GM19328 (cell line): ENCODE measurements at regions not wholly inside any gene's neighbourhood (a gene's known extent, or its start where the extent isn't known, plus 50 kb on each side); places are given as distances from the start of the nearest gene placed in this dataset.
A peak's percentile ranks its signal among the peaks of the same experiment; 100 is the strongest.

Source experiments
- ATAC-seq: cut with Tn5 transposase; IDR thresholded peaks from one replicate; pipeline ENCODE4 v1.9.1; 2021; ENCODE audit warnings: mild to moderate bottlenecking, moderate library complexity; ENCODE audit not compliant: unreplicated experiment

GRCh38 chr2:9738062-9738461, 105.2 kb upstream of the TAF1B start:
- ATAC-seq = no peak

DNA sequence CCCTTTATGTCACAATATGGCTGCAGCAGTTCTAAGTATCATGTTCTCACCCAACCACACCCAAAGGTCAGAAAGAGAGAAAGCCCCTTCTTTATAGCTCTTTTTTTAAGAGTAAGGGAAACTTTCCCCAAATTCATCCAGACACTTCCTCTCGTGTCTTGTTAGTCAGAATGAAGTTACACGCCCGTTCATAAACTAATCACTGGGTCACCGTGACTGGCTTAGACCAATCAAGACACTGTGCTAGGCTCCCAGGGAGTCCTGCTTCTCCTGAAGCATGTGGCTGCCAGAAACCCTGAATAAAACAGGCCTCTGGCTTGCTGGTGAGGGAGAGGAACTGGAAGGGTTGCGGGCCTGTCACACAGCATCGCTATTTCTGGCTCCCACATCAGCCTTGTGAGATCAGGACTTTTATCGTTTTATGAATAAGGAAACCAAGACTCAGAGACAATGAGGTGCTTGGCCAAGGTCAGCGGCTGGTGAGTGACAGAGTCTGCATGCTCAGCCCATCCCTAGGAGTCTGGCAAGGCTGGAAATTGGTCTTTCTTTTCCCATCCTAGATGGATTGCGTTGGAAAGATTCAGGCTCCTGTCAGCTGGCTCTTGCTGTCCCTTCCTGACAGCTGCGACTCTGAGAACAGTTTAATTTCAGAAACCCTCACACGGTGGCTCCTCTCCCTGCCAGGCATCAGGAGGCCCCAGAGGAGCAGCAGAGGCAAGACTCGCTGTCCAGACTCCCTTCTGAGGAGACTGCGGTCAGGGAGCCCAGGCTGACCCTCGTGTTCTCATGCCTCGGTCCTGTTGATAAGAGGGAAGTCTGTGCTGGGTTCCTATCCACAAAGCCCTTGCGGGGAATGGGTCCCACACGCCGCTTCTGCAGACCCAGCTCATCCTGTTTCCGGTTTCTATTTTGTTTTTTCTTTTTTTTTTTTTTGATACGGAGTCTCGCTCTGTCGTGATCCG, 104.5 kb upstream of the TAF1B start:
- ATAC-seq = no peak

GRCh38 chr2:9739531-9739964, 103.7 kb upstream of the TAF1B start:
- ATAC-seq = no peak

DNA sequence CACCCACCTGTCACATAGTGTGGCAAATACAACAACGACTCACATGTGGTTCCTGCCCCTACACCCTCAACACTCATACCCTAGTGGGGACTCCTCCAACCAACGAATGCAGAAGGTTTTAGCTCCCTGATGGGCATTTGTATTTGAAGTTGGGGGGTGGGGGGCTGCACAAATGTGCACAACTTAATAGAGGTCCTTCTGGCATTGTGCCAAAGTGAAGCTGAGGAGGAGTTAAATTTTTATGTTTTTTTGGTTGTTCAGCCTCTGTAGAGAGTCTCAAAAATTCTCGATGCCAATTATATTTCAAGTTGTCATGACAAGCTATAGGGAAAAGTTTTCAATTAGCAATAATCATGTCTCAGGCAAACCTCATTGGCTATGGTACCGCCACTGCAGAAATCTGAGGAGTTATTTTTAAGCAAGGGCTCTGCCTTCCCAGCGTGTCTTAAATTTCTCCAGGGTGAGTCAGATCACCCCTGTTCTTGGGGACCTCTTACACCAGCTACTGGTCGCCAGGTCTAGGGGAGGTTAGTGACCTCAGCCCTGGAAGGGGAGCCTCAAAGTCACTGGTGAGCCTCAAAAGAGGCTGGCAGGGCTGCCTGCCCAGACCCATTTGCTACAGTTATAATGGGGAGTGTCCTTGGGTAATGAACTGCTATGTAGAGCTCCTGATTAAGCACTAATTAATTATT, 102.7 kb upstream of the TAF1B start:
- no peak for ATAC-seq

GRCh38 chr2:9741110-9741509, 102.2 kb upstream of the TAF1B start:
- ATAC-seq = no peak

DNA sequence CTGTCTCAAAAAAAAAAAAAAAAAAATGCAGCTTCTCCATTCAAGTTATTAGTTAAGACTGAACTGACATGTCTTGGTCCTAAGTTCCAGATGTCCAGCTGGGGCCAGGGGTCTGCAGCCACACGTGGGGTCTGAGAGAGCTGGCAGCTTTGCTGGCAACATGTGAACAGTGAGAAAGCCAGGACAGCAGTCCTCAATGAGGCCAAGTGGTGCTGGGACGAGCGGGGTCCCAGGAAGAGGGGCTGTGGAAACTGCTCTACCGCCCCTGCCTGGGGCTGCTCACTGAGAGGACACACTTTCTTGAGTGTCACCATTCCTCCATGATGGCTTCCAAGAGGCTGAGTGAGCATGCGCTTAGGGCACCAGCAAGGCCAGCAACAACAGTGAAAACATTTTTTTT, 100.7 kb upstream of the TAF1B start:
- no peak for ATAC-seq

DNA sequence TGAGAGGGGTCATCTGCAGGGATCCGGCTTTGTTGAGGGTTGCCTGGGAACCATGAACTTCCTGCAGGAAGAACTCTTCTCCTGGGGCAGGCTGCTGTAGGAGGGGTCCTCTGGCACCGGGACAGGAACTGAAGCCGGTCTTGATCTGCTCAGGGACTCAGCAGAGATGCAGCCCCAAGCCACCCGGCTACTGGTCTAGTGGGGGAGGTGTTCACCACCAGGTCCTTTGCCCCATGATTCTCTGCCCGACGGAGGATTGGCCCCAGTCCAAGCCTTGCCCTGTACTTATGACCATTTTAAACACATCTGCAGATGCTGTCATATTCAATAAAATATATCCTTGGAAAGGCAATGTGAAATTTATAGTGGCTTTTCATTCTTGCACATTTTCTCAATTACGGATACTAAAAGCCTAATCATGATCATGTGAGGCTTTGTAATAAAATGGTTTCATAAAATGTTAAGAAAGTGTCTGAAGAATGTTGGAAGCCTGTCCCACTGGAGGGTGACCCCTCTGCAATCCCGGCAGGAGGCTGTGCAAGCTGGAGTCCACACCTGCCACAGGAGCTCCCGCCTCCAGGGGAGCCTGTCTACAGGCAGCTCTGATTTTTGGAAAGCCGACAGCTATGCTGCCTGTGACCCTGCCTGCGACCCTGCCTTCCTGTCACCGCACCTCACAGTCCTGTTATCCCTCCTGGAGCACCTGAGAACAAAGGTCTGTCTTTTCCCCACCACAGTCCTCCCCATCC, 98.8 kb upstream of the TAF1B start:
- no peak for ATAC-seq

GRCh38 chr2:9745153-9745899, 97.9 kb upstream of the TAF1B start:
- no peak for ATAC-seq

DNA sequence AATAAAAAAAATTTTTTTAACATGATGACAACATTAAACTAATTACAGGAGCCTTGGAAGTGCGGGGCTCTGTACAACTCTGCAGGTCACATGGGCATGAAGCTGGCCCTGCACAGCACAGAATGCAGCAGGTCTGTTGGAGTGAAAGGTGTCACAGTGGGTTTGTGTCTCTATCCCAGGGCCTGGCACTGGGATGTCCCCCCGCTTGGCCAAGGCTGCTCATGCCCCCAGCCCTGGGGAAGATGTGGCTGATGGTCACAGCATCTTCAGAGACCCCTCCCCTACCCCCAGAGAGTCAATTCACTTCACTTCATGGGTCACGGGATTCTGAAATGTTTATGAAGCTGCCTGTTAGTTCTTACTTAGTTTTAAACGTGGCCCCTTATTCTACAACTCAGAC, 95.9 kb upstream of the TAF1B start:
- ATAC-seq = no peak

DNA sequence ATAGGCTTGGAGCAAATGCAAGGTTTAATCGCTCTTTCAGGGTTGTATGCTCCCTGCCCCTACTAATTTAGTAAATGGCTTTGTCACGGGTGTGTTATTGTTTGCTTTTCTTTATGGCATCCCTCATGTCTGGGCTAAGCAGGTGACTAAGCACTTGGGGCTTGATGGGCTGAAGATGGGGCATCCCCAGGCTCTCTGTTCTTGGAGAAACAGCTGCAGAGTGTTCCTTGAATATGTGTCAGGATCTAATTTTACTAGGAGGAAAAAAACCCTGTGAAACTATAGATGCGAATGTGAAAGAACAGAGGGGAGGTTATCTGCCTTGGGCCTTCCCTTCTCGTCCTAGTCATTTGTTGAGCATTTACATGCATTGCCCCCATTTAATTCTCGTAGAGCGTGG, 94.7 kb upstream of the TAF1B start:
- no peak for ATAC-seq

DNA sequence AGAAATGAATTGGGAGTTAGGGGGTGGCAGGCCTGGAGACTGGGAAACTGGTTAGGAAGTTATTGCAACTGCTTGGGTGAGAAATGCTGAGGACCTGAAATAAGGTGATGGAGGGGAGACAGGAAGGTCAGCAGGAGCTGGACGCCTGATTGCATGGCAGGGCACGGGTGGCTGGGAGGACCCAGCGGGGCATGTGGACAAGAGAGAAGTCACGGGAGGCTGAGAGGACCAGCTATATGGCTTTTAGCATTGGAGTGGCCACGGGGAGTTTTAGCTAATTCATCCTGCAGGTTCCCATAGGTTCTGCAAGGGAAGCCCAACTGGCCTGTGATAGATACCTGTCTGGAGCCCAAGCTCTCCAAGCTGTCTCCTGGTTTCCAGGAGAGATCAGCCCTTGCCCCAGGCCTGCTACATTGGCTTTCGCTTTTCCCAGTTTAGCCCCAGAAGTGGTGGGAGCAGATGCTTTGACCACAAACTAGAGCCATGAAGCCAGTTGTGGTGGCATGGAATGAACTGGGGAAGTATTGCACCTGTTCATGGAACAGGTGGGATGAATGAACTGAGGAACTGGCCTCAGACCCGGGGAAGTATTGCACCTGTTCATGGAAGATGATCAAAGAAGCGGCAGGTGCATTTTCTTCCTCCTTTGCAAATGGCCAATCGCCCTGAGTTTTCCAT, 93.6 kb upstream of the TAF1B start:
- no peak for ATAC-seq

GRCh38 chr2:9750224-9751215, 92.8 kb upstream of the TAF1B start:
- no peak for ATAC-seq

DNA sequence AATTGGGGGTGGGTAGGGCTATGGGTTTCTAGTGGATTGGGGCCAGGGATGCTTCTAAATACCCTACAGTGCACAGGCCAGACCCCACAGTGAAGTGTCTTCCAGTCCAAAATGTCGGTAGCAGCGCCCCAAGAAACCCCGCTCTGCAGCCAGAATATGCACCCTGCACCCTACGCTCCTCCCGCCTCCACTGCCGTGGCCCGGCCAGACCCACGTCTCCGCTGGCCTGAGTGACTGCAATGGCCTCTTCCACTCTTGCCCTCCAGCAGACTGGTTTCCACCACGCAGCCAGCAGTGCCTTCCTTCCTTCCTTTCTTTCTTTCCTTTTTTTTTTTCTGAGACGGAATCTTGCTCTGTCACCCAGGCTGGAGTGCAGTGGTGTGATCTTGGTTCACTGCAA, 91.4 kb upstream of the TAF1B start:
- no peak for ATAC-seq

GRCh38 chr2:9752441-9753275, 90.6 kb upstream of the TAF1B start:
- ATAC-seq = peak; percentile 39

DNA sequence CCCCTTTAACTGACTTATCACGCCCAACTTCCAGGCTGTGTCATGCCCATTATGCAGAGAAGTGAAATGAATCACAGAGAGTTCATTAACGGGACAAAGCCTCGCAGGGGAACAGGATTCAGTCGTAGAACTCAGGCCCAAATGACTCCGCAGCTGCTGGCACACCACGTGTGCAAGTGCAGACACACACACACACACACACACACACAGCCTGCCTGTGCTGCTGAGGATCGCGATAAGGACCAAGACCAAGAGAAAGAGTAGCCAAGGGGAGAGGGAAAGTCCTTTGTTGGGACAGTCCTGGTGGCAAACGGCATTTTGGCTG, 90.0 kb upstream of the TAF1B start:
- peak; percentile 56 for ATAC-seq

GRCh38 chr2:9753665-9754531, 89.4 kb upstream of the TAF1B start:
- ATAC-seq = no peak

DNA sequence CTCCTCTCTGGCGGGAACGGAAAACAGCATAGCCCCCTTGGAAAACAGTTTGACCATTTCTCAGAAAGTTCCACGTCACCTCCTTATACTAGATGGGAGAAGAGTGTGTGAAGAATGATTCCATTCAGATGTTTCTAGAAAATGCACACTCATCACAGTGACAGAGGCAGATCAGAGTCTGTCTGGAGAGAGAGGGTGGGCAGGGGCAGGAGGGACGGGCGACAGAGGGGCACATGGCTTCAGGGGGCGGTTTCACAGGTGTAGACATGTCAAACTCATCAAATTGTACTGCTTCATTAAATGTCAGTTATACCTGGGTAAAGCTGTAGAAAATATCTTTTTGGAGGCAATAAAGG, 88.8 kb upstream of the TAF1B start:
- ATAC-seq = no peak
